Effector memory CD4-positive, alpha-beta T cell (primary cell): ENCODE measurements at regions not wholly inside any gene's neighbourhood (a gene's known extent, or its start where the extent isn't known, plus 50 kb on each side); places are given as distances from the start of the nearest gene placed in this dataset.

ENCODE experiments used
- DNase-seq, 3 donors: peaks; one replicate each; pipeline ENCODE4 v3.0.0-alpha.2; 2020
- H3K27ac ChIP-seq: 2 replicates; pipeline ENCODE4 v1.7.0; 2013; ENCODE audit warnings: mild to moderate bottlenecking, low read length, moderate library complexity; ENCODE audit not compliant: insufficient read depth, poor library complexity, severe bottlenecking
- H3K27me3 ChIP-seq: replicated peaks from 2 replicates; pipeline ENCODE4 v1.7.0; 2013; ENCODE audit warnings: mild to moderate bottlenecking, low read length; ENCODE audit not compliant: insufficient read depth, control insufficient read depth, poor library complexity, severe bottlenecking
- H3K36me3 ChIP-seq: 2 replicates; pipeline ENCODE4 v1.7.0; 2013; ENCODE audit warnings: mild to moderate bottlenecking, low read length, moderate library complexity; ENCODE audit not compliant: control insufficient read depth, insufficient read depth
- H3K4me1 ChIP-seq: 2 replicates; pipeline ENCODE4 v1.7.0; 2013; ENCODE audit warnings: low read length, mild to moderate bottlenecking; ENCODE audit not compliant: control insufficient read depth, insufficient read depth, poor library complexity, severe bottlenecking
- H3K4me3 ChIP-seq: 2 replicates; pipeline ENCODE4 v1.7.0; 2013; ENCODE audit warnings: low read length, low read depth, mild to moderate bottlenecking; ENCODE audit not compliant: insufficient read depth, poor library complexity, severe bottlenecking
- H3K9me3 ChIP-seq: 2 replicates; pipeline ENCODE4 v1.7.0; 2013; ENCODE audit warnings: mild to moderate bottlenecking, low read length, moderate library complexity; ENCODE audit not compliant: control insufficient read depth

GRCh38 chr13:73338389-73338788, 279.6 kb downstream of the KLF5 start:
- H3K27me3 ChIP-seq: no peaks in the 10 kb centered on the region
- no peak overlapping the region for H3K27ac ChIP-seq
- no peak for DNase-seq
- no peaks in the 10 kb centered on the region for H3K36me3 ChIP-seq
- no peaks in the 10 kb centered on the region for H3K9me3 ChIP-seq
- H3K4me3 ChIP-seq: no peak overlapping the region
- H3K4me1 ChIP-seq: no peaks in the 10 kb centered on the region

GRCh38 chr13:73337532-73337931, 278.7 kb downstream of the KLF5 start:
- H3K36me3 ChIP-seq: no peaks in the 10 kb centered on the region
- DNase-seq: no peak
- no peaks in the 10 kb centered on the region for H3K9me3 ChIP-seq
- no peak overlapping the region for H3K27ac ChIP-seq
- H3K4me3 ChIP-seq: no peak overlapping the region
- H3K4me1 ChIP-seq: no peaks in the 10 kb centered on the region
- H3K27me3 ChIP-seq: no peaks in the 10 kb centered on the region

GRCh38 chr13:73336773-73337172, 278.0 kb downstream of the KLF5 start:
- no peaks in the 10 kb centered on the region for H3K27me3 ChIP-seq
- no peak for DNase-seq
- no peaks in the 10 kb centered on the region for H3K4me1 ChIP-seq
- no peak overlapping the region for H3K4me3 ChIP-seq
- H3K36me3 ChIP-seq: no peaks in the 10 kb centered on the region
- no peak overlapping the region for H3K27ac ChIP-seq
- H3K9me3 ChIP-seq: no peaks in the 10 kb centered on the region

GRCh38 chr13:73335944-73336343, 277.1 kb downstream of the KLF5 start:
- no peak overlapping the region for H3K4me3 ChIP-seq
- no peaks in the 10 kb centered on the region for H3K9me3 ChIP-seq
- H3K27ac ChIP-seq: no peak overlapping the region
- no peaks in the 10 kb centered on the region for H3K36me3 ChIP-seq
- H3K4me1 ChIP-seq: no peaks in the 10 kb centered on the region
- no peaks in the 10 kb centered on the region for H3K27me3 ChIP-seq
- DNase-seq: no peak

GRCh38 chr13:73335210-73335609, 276.4 kb downstream of the KLF5 start:
- no peaks in the 10 kb centered on the region for H3K4me1 ChIP-seq
- H3K9me3 ChIP-seq: no peaks in the 10 kb centered on the region
- no peak overlapping the region for H3K27ac ChIP-seq
- no peaks in the 10 kb centered on the region for H3K36me3 ChIP-seq
- DNase-seq: no peak
- no peaks in the 10 kb centered on the region for H3K27me3 ChIP-seq
- H3K4me3 ChIP-seq: no peak overlapping the region

GRCh38 chr13:73334445-73334844, 275.6 kb downstream of the KLF5 start:
- H3K27me3 ChIP-seq: no peaks in the 10 kb centered on the region
- no peaks in the 10 kb centered on the region for H3K4me1 ChIP-seq
- H3K9me3 ChIP-seq: no peaks in the 10 kb centered on the region
- no peak for DNase-seq
- no peak overlapping the region for H3K27ac ChIP-seq
- no peak overlapping the region for H3K4me3 ChIP-seq
- no peaks in the 10 kb centered on the region for H3K36me3 ChIP-seq

- Histone ChIP-seq H3K36me3 (no peaks in the 10 kb centered on the region), H3K4me3 (no peak overlapping the region), H3K4me1 (no peaks in the 10 kb centered on the region), H3K9me3 (no peaks in the 10 kb centered on the region), H3K27ac (no peak overlapping the region), H3K27me3 (no peaks in the 10 kb centered on the region)
- DNase-seq: no peak
These were observed 272.8 kb downstream of the KLF5 start for GRCh38 chr13:73331556-73331955.

- no peaks in the 10 kb centered on the region for H3K9me3 ChIP-seq
- H3K27ac ChIP-seq: no peak overlapping the region
- H3K27me3 ChIP-seq: no peaks in the 10 kb centered on the region
- no peaks in the 10 kb centered on the region for H3K36me3 ChIP-seq
- no peak overlapping the region for H3K4me3 ChIP-seq
- H3K4me1 ChIP-seq: no peaks in the 10 kb centered on the region
- DNase-seq: no peak
These were observed 270.6 kb downstream of the KLF5 start for GRCh38 chr13:73329355-73329754.

- DNase-seq: no peak
- Histone ChIP-seq H3K36me3 (no peaks in the 10 kb centered on the region), H3K27me3 (no peaks in the 10 kb centered on the region), H3K4me1 (no peaks in the 10 kb centered on the region), H3K9me3 (no peaks in the 10 kb centered on the region), H3K4me3 (no peak overlapping the region), H3K27ac (no peak overlapping the region)
These were observed 268.8 kb downstream of the KLF5 start for GRCh38 chr13:73327579-73327978.

- Histone ChIP-seq H3K4me1 (no peaks in the 10 kb centered on the region), H3K27me3 (no peaks in the 10 kb centered on the region), H3K9me3 (no peaks in the 10 kb centered on the region), H3K27ac (no peak overlapping the region), H3K4me3 (no peak overlapping the region), H3K36me3 (no peaks in the 10 kb centered on the region)
- no peak for DNase-seq
These were observed 267.1 kb downstream of the KLF5 start for GRCh38 chr13:73325723-73326558.
